Naive thymus-derived CD8-positive, alpha-beta T cell (primary cell): ENCODE measurements at regions not wholly inside any gene's neighbourhood (a gene's known extent, or its start where the extent isn't known, plus 50 kb on each side); places are given as distances from the start of the nearest gene placed in this dataset.
A peak's percentile ranks its signal among the peaks of the same experiment; 100 is the strongest.

Experiments used
- ATAC-seq, 2 donors: fragments of 150-1000 bp; cut with Tn5 transposase in 1 of 2; sonication (Bioruptor Pico), chemical (Tn5 transposase) in 1 of 2; 1 replicate in 1 of 2; 2 replicates in 1 of 2; pipeline ENCODE4 v1.10.0; 2021; ENCODE audit warnings: mild to moderate bottlenecking in 2 of 2, moderate library complexity in 2 of 2
- POLR2A ChIA-PET: fragments of 350-600 bp; sonication (Branson Sonifier 250); formaldehyde crosslinking; loops from one replicate; lab custom pipeline; 2021; ENCODE audit warnings: antibody characterized with exemption; lab: Charles Lee
- DNase-seq, 10 donors: peaks; one replicate each; pipeline versions ENCODE4 v3.0.0 to v3.0.0-alpha.2; 2020 to 2022
- H3K27ac Mint-ChIP-seq, 10 donors: one replicate each; pipeline ENCODE4 v1.8.0; 2020 to 2022; ENCODE audit warnings: mild to moderate bottlenecking in 10 of 10, mixed read lengths in 10 of 10, moderate library complexity in 4 of 10, inconsistent platforms in 1 of 10
- H3K27me3 Mint-ChIP-seq, 5 donors: one replicate each; pipeline ENCODE4 v1.8.0; 2021 to 2022; ENCODE audit warnings: mixed read lengths in 5 of 5
- H3K36me3 Mint-ChIP-seq, 3 donors: one replicate each; pipeline ENCODE4 v1.8.0; 2020 to 2022; ENCODE audit warnings: mixed read lengths in 3 of 3, mild to moderate bottlenecking in 2 of 3, inconsistent platforms in 1 of 3
- H3K4me1 Mint-ChIP-seq, 4 donors: one replicate each; pipeline ENCODE4 v1.8.0; 2021 to 2022; ENCODE audit warnings: mixed read lengths in 4 of 4
- H3K4me3 Mint-ChIP-seq, 10 donors: one replicate each; pipeline ENCODE4 v1.8.0; 2020 to 2022; ENCODE audit warnings: mild to moderate bottlenecking in 10 of 10, mixed read lengths in 10 of 10, moderate library complexity in 6 of 10, inconsistent platforms in 1 of 10
- H3K9me3 Mint-ChIP-seq, 9 donors: one replicate each; pipeline ENCODE4 v1.8.0; 2020 to 2022; ENCODE audit warnings: mixed read lengths in 9 of 9, mild to moderate bottlenecking in 3 of 9, inconsistent platforms in 1 of 9, moderate library complexity in 1 of 9

DNA sequence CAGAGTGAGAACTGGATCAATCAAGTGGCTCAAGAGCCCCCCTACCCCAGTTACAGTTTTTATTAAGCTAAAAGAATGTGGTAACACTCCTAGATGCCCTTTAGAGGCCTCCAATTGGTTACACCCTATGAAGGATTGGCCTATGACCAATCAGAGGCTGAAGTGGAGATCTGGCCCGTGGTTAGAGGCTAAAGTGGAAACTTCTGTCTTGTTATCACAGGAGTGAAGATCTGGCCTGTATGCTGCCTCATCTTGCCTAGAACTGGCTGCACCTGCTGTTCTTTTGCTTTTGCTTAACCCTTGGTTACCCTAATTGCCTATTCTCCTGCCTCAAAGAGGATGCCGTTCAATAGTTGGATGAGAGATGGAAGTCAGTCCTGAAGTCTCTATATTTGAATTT lies 100.1 kb upstream of the MAP2 start:
- no peaks in the 10 kb centered on the region for H3K36me3 Mint-ChIP-seq
- POLR2A ChIA-PET, result no interaction called here
- peaks cover 0 to 3% (median 0%) of the 10 kb centered on the region in 5 donors for H3K27me3 Mint-ChIP-seq
- no peaks in the 10 kb centered on the region for H3K4me1 Mint-ChIP-seq
- no peaks in the 10 kb centered on the region for H3K9me3 Mint-ChIP-seq
- no peak overlapping the region for H3K4me3 Mint-ChIP-seq
- no peak overlapping the region for H3K27ac Mint-ChIP-seq
- DNase-seq (no peak), ATAC-seq (no peak)

DNA sequence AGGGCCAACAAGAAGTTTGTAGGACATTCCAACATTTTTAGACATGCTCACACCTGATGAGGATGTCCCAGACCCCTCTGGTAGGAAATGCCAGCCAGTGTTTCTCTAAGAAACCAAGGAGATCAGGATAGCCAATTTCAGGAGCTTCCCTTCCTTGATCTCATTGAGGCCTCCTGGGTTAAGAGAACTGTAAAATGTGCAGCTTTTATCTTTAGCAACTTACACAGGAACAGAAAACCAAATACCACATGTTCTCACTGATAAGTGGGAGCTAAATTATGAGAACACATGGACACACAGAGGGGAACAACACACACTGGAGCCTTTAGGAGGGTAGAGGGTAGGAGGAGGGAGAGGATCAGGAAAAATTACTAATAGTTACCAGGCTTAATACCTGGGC lies 99.6 kb upstream of the MAP2 start:
- H3K4me3 Mint-ChIP-seq, result no peak overlapping the region
- DNase-seq, result no peak
- H3K27ac Mint-ChIP-seq, result no peak overlapping the region
- H3K4me1 Mint-ChIP-seq, result no peaks in the 10 kb centered on the region
- H3K36me3 Mint-ChIP-seq, result no peaks in the 10 kb centered on the region
- peaks cover 0 to 3% (median 0%) of the 10 kb centered on the region in 5 donors for H3K27me3 Mint-ChIP-seq
- POLR2A ChIA-PET, result no interaction called here
- H3K9me3 Mint-ChIP-seq, result no peaks in the 10 kb centered on the region
- ATAC-seq, result no peak

DNA sequence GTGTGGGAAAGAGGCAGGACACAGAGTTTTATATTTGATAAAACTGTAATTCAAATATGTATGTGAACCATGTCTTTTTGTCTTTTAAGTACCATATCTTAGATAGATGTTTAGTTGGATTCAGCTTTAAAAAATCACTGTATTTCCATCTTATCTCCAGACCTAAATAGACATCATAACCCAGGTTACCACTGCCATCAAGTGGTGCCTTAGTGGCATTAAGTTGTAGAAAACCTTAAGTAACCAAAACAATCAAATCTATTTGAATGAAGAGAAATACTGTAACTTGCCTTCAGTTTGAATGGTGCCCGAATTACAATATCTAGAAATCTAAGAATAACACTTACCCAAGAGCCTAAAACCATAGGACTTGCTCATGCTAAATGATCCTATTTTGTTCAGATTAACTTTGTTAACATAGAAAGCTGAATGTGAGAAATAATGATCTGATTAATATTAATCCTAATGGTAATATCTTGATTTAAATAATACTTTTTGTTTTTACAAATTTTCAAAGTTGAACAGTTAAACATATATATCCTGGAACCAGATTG lies 92.5 kb upstream of the MAP2 start:
- Mint-ChIP-seq H3K4me3 (no peak overlapping the region), H3K36me3 (no peaks in the 10 kb centered on the region), H3K4me1 (no peaks in the 10 kb centered on the region), H3K9me3 (no peaks in the 10 kb centered on the region), H3K27me3 (no peaks in the 10 kb centered on the region), H3K27ac (no peak overlapping the region)
- DNase-seq, result no peak
- POLR2A ChIA-PET, result no interaction called here
- ATAC-seq, result no peak

DNA sequence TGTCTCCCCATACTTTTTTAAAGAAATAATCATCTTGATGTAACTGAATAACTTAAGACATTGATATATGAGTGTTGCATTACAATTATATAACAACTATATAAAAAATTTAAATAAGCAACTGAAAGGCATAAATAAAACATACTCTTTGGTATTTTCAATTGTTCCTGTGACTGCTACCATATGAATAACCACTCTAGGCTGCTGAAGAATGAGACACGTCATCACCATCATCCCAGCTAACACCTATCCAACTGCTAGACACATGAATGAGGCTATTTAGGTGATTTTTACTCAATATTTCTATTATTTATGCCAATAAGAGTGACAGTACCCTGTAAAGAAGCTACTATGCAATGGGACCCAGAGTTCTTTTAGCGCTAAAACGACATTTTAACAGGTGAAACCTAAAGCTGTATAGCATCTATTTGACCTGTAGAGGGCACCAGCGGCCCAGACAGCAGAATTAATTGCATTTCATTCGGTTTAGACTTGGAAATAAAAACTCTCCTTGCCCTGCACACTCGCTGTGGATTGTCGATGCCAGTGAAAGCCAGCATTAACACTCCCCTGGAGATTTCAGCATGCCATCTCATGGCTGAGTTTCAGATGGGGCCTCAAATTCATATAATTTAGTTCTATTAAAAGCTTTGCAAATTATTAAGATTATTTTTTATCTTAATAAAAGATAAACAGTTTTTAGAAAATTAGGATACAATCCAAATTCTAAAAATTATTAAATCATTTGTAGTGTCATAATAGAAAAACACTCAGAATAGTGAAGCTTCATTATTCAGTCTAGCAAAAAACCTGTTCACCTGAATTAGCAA lies 89.4 kb upstream of the MAP2 start:
- H3K27ac Mint-ChIP-seq, result no peak overlapping the region
- no peak for ATAC-seq
- POLR2A ChIA-PET, result no interaction called here
- no peak overlapping the region for H3K4me3 Mint-ChIP-seq
- no peaks in the 10 kb centered on the region for H3K4me1 Mint-ChIP-seq
- no peaks in the 10 kb centered on the region for H3K27me3 Mint-ChIP-seq
- no peaks in the 10 kb centered on the region for H3K36me3 Mint-ChIP-seq
- H3K9me3 Mint-ChIP-seq, result peaks cover 0 to 4% (median 0%) of the 10 kb centered on the region in 9 donors
- peak in 2 of 10 donors; percentile 8 to 12 for DNase-seq

DNA sequence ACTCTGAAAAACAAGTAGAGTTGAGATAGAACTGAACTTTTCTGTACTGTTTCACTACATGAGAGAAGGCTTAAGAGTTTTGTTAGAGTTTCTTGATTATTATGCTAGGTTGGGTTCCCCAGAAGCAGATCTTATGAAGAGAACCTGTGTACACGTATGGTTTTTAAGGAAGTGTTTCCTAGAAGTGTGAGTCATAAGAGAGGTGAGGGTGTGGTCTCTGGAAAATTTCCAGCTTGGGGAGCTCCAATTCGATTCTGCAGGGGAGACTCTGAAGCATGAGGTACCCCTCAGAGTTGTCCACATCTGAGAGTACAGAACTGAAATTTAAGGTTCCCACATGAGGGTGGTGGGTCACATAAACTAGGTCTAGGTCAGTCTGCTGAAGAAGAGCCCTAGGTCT lies 83.3 kb upstream of the MAP2 start:
- Mint-ChIP-seq H3K4me3 (no peak overlapping the region), H3K27me3 (peaks cover 0 to 5% (median 2%) of the 10 kb centered on the region in 5 donors), H3K4me1 (no peaks in the 10 kb centered on the region), H3K36me3 (no peaks in the 10 kb centered on the region), H3K9me3 (peaks cover 0 to 4% (median 0%) of the 10 kb centered on the region in 9 donors), H3K27ac (no peak overlapping the region)
- DNase-seq (no peak), ATAC-seq (no peak)
- POLR2A ChIA-PET, result no interaction called here

DNA sequence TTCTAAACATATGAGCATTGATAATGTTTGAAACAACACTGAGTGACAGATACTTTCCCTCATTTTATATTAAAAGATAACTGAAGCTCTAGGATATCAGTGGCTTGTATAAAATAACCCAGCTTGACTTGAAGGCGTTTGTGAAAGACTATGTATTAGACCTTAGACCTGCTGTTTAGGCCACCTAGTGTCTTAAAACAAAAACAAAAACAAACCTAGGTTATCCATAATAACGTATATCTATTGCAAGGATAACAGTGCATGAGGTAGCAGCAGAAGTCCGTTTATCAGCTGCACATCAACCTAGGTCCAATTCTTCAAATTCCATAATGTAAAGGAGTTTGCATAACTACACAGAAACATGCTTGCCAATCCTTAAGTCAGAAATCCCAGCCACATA lies 79.5 kb upstream of the MAP2 start:
- Mint-ChIP-seq H3K36me3 (no peaks in the 10 kb centered on the region), H3K4me1 (no peaks in the 10 kb centered on the region), H3K27me3 (peaks cover 0 to 5% (median 2%) of the 10 kb centered on the region in 5 donors), H3K4me3 (no peak overlapping the region), H3K9me3 (no peaks in the 10 kb centered on the region), H3K27ac (no peak overlapping the region)
- ATAC-seq (no peak), DNase-seq (no peak)
- POLR2A ChIA-PET, result no interaction called here

DNA sequence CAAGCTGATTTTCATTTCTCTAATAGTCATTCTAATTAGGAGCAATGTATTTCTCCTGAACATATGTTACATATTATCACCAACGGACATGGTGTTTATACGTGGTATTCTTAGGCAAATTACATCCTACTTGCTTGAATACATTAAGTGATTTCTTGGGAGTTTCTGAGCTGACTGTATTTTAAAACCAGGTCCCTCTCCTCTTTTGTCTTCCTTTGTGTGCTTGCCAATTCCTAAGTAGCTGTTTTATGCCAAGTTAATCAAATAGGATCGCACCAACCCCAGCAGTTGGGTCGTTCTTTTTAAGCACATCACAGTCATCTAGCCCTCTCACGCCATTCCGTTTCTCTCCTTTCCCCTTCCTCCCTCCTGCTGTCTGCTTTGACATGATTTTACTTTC lies 75.4 kb upstream of the MAP2 start:
- H3K4me3 Mint-ChIP-seq, result no peak overlapping the region
- H3K36me3 Mint-ChIP-seq, result no peaks in the 10 kb centered on the region
- H3K27ac Mint-ChIP-seq, result no peak overlapping the region
- POLR2A ChIA-PET, result no interaction called here
- DNase-seq, result no peak
- H3K9me3 Mint-ChIP-seq, result peaks cover 0 to 3% (median 0%) of the 10 kb centered on the region in 9 donors
- H3K4me1 Mint-ChIP-seq, result no peaks in the 10 kb centered on the region
- H3K27me3 Mint-ChIP-seq, result no peaks in the 10 kb centered on the region
- no peak for ATAC-seq

DNA sequence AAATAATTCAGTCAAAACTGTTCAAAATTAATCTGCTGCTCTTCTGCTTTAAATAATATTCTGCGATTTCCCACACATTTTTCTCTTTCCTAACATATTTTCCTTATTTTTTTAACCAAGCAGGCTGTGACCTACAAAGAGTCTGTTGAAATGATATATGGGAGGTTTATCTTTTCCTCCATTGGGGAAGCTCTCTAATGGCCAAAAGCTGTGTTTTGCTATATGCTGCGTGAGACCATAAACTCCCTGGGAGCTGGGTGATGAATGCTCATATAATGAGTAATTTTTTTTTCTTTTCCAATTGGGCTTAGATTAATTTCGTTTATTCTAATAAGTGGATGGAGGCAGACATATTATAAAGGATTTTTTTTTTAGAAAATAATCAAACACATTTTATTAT lies 72.2 kb upstream of the MAP2 start:
- ATAC-seq (no peak), DNase-seq (no peak)
- Mint-ChIP-seq H3K27ac (no peak overlapping the region), H3K27me3 (no peaks in the 10 kb centered on the region), H3K36me3 (no peaks in the 10 kb centered on the region), H3K4me3 (no peak overlapping the region), H3K4me1 (no peaks in the 10 kb centered on the region), H3K9me3 (peaks cover 0 to 13% (median 3%) of the 10 kb centered on the region in 9 donors)
- POLR2A ChIA-PET, result no interaction called here

DNA sequence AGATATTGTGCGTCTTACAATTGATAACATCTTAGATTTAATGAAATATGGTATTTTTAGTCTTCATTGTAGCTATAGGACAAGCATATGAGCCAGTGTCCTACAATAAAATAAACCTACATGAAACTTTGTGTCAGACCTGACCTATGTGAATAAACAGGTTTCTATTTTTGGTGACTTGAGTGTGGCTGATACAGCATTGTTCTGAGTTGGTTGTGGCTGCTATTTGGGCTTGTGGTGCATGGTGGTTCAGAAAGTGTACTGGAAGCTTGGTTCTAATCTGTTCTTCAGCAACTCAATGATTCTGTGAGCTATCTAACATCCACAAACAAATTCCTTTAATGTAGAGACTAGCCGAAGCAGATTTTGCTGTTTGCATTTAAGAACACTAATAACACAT lies 64.9 kb upstream of the MAP2 start:
- H3K27ac Mint-ChIP-seq, result no peak overlapping the region
- DNase-seq, result no peak
- H3K36me3 Mint-ChIP-seq, result no peaks in the 10 kb centered on the region
- peaks cover 0 to 13% (median 3%) of the 10 kb centered on the region in 9 donors for H3K9me3 Mint-ChIP-seq
- ATAC-seq, result no peak
- H3K4me1 Mint-ChIP-seq, result no peaks in the 10 kb centered on the region
- H3K27me3 Mint-ChIP-seq, result peaks cover 0 to 3% (median 0%) of the 10 kb centered on the region in 5 donors
- H3K4me3 Mint-ChIP-seq, result no peak overlapping the region
- POLR2A ChIA-PET, result no interaction called here

GRCh38 chr2:209367075-209367747 lies 56.6 kb upstream of the MAP2 start:
- Mint-ChIP-seq H3K9me3 (peaks cover 0 to 10% (median 6%) of the 10 kb centered on the region in 9 donors), H3K27me3 (peaks cover 0 to 3% (median 1%) of the 10 kb centered on the region in 5 donors), H3K27ac (no peak overlapping the region), H3K4me3 (no peak overlapping the region), H3K36me3 (peaks cover 0 to 6% (median 0%) of the 10 kb centered on the region in 3 donors), H3K4me1 (no peaks in the 10 kb centered on the region)
- ATAC-seq, result no peak
- POLR2A ChIA-PET, result no interaction called here
- DNase-seq, result no peak

DNA sequence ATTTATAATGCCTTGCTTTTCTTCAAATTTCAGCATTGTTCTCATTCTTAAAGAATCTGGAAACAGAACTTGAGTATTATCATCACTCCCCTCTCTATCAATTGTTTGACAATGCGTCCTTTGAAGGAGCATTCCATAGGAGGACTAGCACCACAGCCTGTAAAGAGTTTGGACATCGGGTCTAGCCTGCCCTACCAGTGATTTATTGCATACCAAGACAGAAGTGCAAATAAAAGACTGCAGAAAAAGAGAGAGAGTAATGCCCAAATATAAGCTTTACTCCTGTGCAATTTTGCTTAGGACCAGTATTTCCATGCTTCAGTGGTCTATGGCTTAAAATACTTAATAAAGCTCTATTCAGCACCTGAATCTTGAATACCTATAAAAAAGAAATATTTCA lies 55.4 kb upstream of the MAP2 start:
- H3K4me3 Mint-ChIP-seq, result no peak overlapping the region
- POLR2A ChIA-PET, result no interaction called here

GRCh38 chr2:209368914-209369313 lies 54.9 kb upstream of the MAP2 start:
- H3K27ac Mint-ChIP-seq, result no peak overlapping the region
- POLR2A ChIA-PET, result no interaction called here
- H3K36me3 Mint-ChIP-seq, result peaks cover 0 to 7% (median 0%) of the 10 kb centered on the region in 3 donors
- peaks cover 0 to 24% (median 15%) of the 10 kb centered on the region in 9 donors for H3K9me3 Mint-ChIP-seq
- H3K27me3 Mint-ChIP-seq, result peaks cover 0 to 3% (median 1%) of the 10 kb centered on the region in 5 donors
- no peaks in the 10 kb centered on the region for H3K4me1 Mint-ChIP-seq
- ATAC-seq, result no peak
- no peak overlapping the region for H3K4me3 Mint-ChIP-seq
- no peak for DNase-seq

More for the DNA sequence above, 55.4 kb upstream of the MAP2 start:
- peaks cover 0 to 7% (median 0%) of the 10 kb centered on the region in 3 donors for H3K36me3 Mint-ChIP-seq
- DNase-seq (no peak), ATAC-seq (no peak)
- H3K27me3 Mint-ChIP-seq, result peaks cover 0 to 3% (median 1%) of the 10 kb centered on the region in 5 donors
- H3K4me1 Mint-ChIP-seq, result no peaks in the 10 kb centered on the region
- peaks cover 0 to 20% (median 13%) of the 10 kb centered on the region in 9 donors for H3K9me3 Mint-ChIP-seq
- H3K27ac Mint-ChIP-seq, result no peak overlapping the region

DNA sequence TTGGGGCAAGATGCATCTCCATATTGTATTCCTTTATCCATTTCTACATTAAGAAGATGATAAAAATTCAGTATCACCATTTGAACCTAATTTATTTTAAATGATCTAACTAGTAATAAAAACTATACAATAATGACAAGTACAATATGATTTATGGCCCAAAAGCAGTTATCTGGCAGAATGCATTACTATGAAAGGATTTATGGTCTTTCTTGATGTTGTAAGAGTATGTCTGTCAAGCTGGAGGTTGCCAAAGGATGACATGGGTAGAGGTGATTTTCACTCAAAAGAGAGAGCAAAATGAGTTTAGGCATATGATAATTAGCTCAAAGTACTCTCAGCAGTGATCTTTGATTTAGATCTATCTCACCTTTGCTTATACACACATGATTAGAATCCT lies 54.2 kb upstream of the MAP2 start:
- Mint-ChIP-seq H3K36me3 (peaks cover 0 to 7% (median 0%) of the 10 kb centered on the region in 3 donors), H3K4me3 (no peak overlapping the region), H3K27ac (no peak overlapping the region), H3K9me3 (peaks cover 0 to 31% (median 21%) of the 10 kb centered on the region in 9 donors), H3K4me1 (no peaks in the 10 kb centered on the region), H3K27me3 (peaks cover 0 to 3% (median 1%) of the 10 kb centered on the region in 5 donors)
- POLR2A ChIA-PET, result no interaction called here
- ATAC-seq (no peak), DNase-seq (no peak)
